Suprapubic skin (tissue), 3 donors: ENCODE measurements at regions not wholly inside any gene's neighbourhood (a gene's known extent, or its start where the extent isn't known, plus 50 kb on each side); places are given as distances from the start of the nearest gene placed in this dataset.

ENCODE experiments used
- POLR2A ChIP-seq, 2 donors: fragments of 450-650 bp; IDR thresholded peaks; one replicate each; pipeline ENCODE4 v1.6.1; 2017; ENCODE audit warnings: antibody characterized with exemption in 2 of 2, mild to moderate bottlenecking in 2 of 2, moderate library complexity in 2 of 2
- TF ChIP-seq, protein P1 (sequence below), 2 donors: fragments of 200-600 bp in 1 of 2; fragments of 450-650 bp in 1 of 2; sonication (generic) in 1 of 2; IDR thresholded peaks; one replicate each; pipeline ENCODE4 v1.5.1; 2016 to 2019; ENCODE audit warnings: antibody characterized with exemption in 2 of 2, mild to moderate bottlenecking in 1 of 2, moderate library complexity in 1 of 2

DNA sequence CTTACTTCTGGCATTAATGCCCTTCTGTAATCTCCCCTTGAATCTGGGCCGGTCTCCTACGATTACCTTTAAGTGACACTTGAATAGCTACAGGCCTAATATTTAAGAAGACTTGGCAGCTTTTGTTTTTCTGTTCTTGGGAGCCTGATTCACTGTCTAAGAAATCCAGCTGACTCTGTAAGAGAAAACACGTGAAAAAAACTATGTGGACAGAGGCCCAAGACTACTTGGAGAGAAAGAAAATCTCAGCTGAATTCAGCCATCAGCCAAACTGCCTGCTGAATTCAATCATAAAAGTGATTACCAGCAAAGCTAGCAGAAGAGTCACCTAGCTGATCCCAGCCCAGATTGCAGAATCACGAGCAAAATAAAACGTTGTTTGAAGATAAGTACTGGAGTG is 521.2 kb downstream of the MID1IP1 start:
- TF ChIP-seq POLR2A (IDR thresholded peaks at IDR 0.05), result no peak
- TF ChIP-seq, protein P1, sequence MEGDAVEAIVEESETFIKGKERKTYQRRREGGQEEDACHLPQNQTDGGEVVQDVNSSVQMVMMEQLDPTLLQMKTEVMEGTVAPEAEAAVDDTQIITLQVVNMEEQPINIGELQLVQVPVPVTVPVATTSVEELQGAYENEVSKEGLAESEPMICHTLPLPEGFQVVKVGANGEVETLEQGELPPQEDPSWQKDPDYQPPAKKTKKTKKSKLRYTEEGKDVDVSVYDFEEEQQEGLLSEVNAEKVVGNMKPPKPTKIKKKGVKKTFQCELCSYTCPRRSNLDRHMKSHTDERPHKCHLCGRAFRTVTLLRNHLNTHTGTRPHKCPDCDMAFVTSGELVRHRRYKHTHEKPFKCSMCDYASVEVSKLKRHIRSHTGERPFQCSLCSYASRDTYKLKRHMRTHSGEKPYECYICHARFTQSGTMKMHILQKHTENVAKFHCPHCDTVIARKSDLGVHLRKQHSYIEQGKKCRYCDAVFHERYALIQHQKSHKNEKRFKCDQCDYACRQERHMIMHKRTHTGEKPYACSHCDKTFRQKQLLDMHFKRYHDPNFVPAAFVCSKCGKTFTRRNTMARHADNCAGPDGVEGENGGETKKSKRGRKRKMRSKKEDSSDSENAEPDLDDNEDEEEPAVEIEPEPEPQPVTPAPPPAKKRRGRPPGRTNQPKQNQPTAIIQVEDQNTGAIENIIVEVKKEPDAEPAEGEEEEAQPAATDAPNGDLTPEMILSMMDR (IDR thresholded peaks at IDR 0.05), result no peak
